ENCODE measurements at regions not wholly inside any gene's neighbourhood (a gene's known extent, or its start where the extent isn't known, plus 50 kb on each side); places are given as distances from the start of the nearest gene placed in this dataset.

- TF ChIP-seq FOXA1 (IDR thresholded peaks at IDR 0.05) (no peak), FOXM1 (IDR thresholded peaks at IDR 0.05; ENCODE audit: borderline replicate concordance) (no peak), SUZ12 (IDR thresholded peaks at IDR 0.05) (no peak)
Observed at GRCh38 chr12:47023311-47023710, 56.1 kb upstream of the PCED1B start.

All from HEK293T (cell line).